Progenitor cell of endocrine pancreas (in vitro differentiated cells): ENCODE measurements at regions not wholly inside any gene's neighbourhood (a gene's known extent, or its start where the extent isn't known, plus 50 kb on each side); places are given as distances from the start of the nearest gene placed in this dataset.

Experiments used
- DNase-seq: peaks from one replicate; pipeline ENCODE4 v3.0.0; 2021; ENCODE audit warnings: low spot score; ENCODE audit not compliant: unreplicated experiment
- H3K27ac Mint-ChIP-seq: 2 replicates; pipeline ENCODE4 v1.8.0; 2021; ENCODE audit warnings: mild to moderate bottlenecking, moderate library complexity, mixed read lengths
- H3K27me3 Mint-ChIP-seq: 2 replicates; pipeline ENCODE4 v1.8.0; 2021; ENCODE audit warnings: mixed read lengths
- H3K36me3 Mint-ChIP-seq: 2 replicates; pipeline ENCODE4 v1.8.0; 2022; ENCODE audit warnings: mixed read lengths; ENCODE audit not compliant: insufficient read depth
- H3K4me1 Mint-ChIP-seq: 2 replicates; pipeline ENCODE4 v1.8.0; 2021; ENCODE audit warnings: low read depth, mixed read lengths
- H3K4me3 Mint-ChIP-seq: 2 replicates; pipeline ENCODE4 v1.8.0; 2021; ENCODE audit warnings: low read depth, mild to moderate bottlenecking, moderate library complexity, mixed read lengths
- H3K9me3 Mint-ChIP-seq: 2 replicates; pipeline ENCODE4 v1.8.0; 2021; ENCODE audit warnings: low read depth, mixed read lengths
- TF ChIP-seq, protein P1 (sequence below): fragments of 200-600 bp; sonication (generic); IDR thresholded peaks from one replicate; pipeline ENCODE4 v1.5.0; 2021; ENCODE audit warnings: antibody characterized with exemption, mild to moderate bottlenecking; ENCODE audit not compliant: unreplicated experiment

DNA sequence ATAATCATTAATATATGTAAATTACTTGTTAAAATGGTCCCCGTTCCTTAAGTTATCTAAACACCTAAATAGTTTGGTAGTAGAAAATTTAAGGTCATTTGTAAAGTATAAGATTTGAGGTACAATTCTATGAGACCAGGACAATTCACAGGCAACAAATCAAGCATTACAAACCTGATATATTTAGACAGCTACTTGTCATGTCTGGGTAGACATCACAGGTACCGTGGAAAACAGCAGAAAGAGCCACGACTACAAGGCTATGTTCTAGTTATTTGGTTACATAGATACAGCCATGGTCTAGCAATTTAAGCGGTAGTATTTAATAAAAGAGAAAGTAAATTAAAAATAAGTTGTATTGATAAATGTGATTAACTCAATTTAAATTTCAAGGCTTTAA is 393.1 kb upstream of the ID4 start:
- no peaks in the 10 kb centered on the region for H3K27me3 Mint-ChIP-seq
- peaks cover 14% of the 10 kb centered on the region for H3K4me1 Mint-ChIP-seq
- DNase-seq = no peak
- TF ChIP-seq, protein P1, sequence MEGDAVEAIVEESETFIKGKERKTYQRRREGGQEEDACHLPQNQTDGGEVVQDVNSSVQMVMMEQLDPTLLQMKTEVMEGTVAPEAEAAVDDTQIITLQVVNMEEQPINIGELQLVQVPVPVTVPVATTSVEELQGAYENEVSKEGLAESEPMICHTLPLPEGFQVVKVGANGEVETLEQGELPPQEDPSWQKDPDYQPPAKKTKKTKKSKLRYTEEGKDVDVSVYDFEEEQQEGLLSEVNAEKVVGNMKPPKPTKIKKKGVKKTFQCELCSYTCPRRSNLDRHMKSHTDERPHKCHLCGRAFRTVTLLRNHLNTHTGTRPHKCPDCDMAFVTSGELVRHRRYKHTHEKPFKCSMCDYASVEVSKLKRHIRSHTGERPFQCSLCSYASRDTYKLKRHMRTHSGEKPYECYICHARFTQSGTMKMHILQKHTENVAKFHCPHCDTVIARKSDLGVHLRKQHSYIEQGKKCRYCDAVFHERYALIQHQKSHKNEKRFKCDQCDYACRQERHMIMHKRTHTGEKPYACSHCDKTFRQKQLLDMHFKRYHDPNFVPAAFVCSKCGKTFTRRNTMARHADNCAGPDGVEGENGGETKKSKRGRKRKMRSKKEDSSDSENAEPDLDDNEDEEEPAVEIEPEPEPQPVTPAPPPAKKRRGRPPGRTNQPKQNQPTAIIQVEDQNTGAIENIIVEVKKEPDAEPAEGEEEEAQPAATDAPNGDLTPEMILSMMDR = no peak
- no peak overlapping the region for H3K4me3 Mint-ChIP-seq
- H3K27ac Mint-ChIP-seq = no peak overlapping the region
- peaks cover 10% of the 10 kb centered on the region for H3K9me3 Mint-ChIP-seq
- peaks cover 3% of the 10 kb centered on the region for H3K36me3 Mint-ChIP-seq

DNA sequence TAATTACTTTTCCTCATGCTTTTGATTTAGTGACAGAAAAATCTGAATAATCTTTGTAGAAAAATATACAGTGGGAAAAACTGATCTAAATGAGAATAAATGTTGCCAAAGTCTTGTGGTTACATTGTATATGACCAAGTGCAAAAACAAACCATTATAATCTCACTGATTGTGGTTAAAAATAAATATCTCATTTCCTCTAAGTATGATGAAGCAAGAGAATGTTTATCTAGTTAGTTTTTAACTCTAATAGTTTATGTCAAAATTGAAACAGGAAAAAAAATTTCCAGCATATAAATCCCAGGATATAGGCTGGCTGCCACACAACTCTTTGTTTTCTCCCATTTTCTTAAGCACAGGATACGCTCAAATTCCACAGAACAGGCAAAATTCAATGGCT is 392.7 kb upstream of the ID4 start:
- peaks cover 3% of the 10 kb centered on the region for H3K36me3 Mint-ChIP-seq
- H3K9me3 Mint-ChIP-seq = peaks cover 10% of the 10 kb centered on the region
- peaks cover 14% of the 10 kb centered on the region for H3K4me1 Mint-ChIP-seq
- H3K27me3 Mint-ChIP-seq = no peaks in the 10 kb centered on the region
- TF ChIP-seq, protein P1 = no peak
- H3K4me3 Mint-ChIP-seq = no peak overlapping the region
- DNase-seq = no peak
- H3K27ac Mint-ChIP-seq = no peak overlapping the region

DNA sequence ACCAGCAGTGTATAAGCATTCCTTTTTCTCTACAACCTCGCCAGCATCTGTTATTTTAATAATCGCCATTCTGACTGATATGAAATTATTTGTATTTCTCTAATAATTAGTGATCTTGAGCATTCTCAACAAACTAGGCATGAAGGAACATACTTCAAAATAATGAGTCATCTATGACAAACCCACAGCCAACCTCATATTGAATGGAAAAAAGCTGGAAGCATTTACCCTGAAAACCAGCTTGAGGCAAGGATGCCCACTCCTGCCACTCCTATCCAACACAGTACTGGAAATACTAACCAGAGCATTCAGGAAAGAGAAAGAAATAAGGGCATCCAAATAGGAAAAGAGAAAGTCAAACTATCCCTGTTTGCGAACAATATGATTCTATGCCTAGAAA is 390.6 kb upstream of the ID4 start:
- TF ChIP-seq, protein P1 = no peak

DNA sequence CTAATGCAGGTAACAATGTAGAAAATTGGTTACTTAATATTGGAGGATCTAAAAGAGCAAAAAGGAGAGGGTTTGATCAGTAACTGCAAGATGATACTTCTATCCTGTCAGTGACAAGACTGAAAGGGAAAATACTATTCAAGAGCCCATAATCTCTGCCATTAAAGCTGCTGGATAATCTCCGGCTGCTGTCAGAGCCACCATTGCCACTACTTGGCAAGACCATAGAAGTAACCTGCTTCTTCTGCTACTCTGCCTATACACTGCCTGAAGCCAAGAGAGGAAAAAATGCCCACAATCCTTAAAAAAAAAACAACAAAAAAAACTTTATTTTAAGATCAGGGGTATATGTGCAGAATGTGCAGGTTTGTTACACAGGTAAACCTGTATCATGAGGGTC is 386.5 kb upstream of the ID4 start:
- TF ChIP-seq, protein P1 = no peak

More for the DNA sequence above, 390.6 kb upstream of the ID4 start:
- Mint-ChIP-seq H3K4me1 (peaks cover 2% of the 10 kb centered on the region), H3K27ac (no peak overlapping the region), H3K36me3 (peaks cover 3% of the 10 kb centered on the region), H3K4me3 (no peak overlapping the region), H3K9me3 (peaks cover 10% of the 10 kb centered on the region), H3K27me3 (no peaks in the 10 kb centered on the region)
- no peak for DNase-seq

DNA sequence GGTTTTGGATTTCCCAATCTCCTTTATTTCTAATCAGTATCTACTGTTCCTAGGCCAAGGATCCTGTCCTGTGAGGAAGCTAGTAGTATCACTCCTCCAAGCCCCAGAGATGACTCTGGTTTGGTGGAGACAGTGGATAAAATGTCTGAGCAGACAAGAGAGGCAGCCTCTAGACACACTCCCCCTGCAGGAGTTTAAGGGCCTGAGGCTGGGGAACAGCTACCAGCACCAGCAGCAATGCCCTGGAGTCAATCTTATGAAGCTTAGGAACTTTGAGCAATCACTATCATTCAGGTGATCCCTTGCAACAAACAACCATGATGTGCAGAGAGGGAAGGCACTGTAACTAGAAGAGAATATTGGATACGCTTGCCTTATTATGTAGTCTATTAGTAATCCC is 384.7 kb upstream of the ID4 start:
- H3K27ac Mint-ChIP-seq = no peak overlapping the region
- DNase-seq = no peak
- no peaks in the 10 kb centered on the region for H3K36me3 Mint-ChIP-seq
- H3K27me3 Mint-ChIP-seq = no peaks in the 10 kb centered on the region
- TF ChIP-seq, protein P1 = no peak
- no peak overlapping the region for H3K4me3 Mint-ChIP-seq
- peaks cover 19% of the 10 kb centered on the region for H3K4me1 Mint-ChIP-seq
- H3K9me3 Mint-ChIP-seq = no peaks in the 10 kb centered on the region

More for the DNA sequence above, 386.5 kb upstream of the ID4 start:
- peaks cover 19% of the 10 kb centered on the region for H3K4me1 Mint-ChIP-seq
- H3K9me3 Mint-ChIP-seq = peaks cover 10% of the 10 kb centered on the region
- no peaks in the 10 kb centered on the region for H3K27me3 Mint-ChIP-seq
- H3K4me3 Mint-ChIP-seq = no peak overlapping the region
- no peak for DNase-seq
- H3K27ac Mint-ChIP-seq = no peak overlapping the region
- peaks cover 3% of the 10 kb centered on the region for H3K36me3 Mint-ChIP-seq
